HG03558 (cell line): ENCODE measurements at regions not wholly inside any gene's neighbourhood (a gene's known extent, or its start where the extent isn't known, plus 50 kb on each side); places are given as distances from the start of the nearest gene placed in this dataset.

Experiments used
- ATAC-seq: cut with Tn5 transposase; IDR thresholded peaks from one replicate; pipeline ENCODE4 v1.9.1; 2021; ENCODE audit warnings: moderate number of reproducible peaks; ENCODE audit not compliant: unreplicated experiment; ENCODE audit errors: extremely low read depth

- no peak for ATAC-seq
Observed at GRCh38 chr7:9776900-9777299, 1196.8 kb upstream of the PHF14 start.

- ATAC-seq: no peak
Observed at GRCh38 chr7:9778367-9778766, 1195.3 kb upstream of the PHF14 start.

GRCh38 chr7:9781710-9782109, 1192.0 kb upstream of the PHF14 start:
- ATAC-seq: no peak

- no peak for ATAC-seq
Observed at GRCh38 chr7:9782275-9782674, 1191.4 kb upstream of the PHF14 start.

GRCh38 chr7:9785211-9785610, 1188.5 kb upstream of the PHF14 start:
- ATAC-seq: no peak

GRCh38 chr7:9796241-9796640, 1177.4 kb upstream of the PHF14 start:
- ATAC-seq: no peak

- ATAC-seq: no peak
Observed at GRCh38 chr7:9822458-9823290, 1151.0 kb upstream of the PHF14 start.

GRCh38 chr7:9835199-9835598, 1138.5 kb upstream of the PHF14 start:
- ATAC-seq: no peak

- ATAC-seq: no peak
Observed at GRCh38 chr7:9836671-9837070, 1137.0 kb upstream of the PHF14 start.

GRCh38 chr7:9842301-9842700, 1131.4 kb upstream of the PHF14 start:
- ATAC-seq: no peak

GRCh38 chr7:9846902-9847301, 1126.8 kb upstream of the PHF14 start:
- ATAC-seq: no peak

- no peak for ATAC-seq
Observed at GRCh38 chr7:9854605-9855004, 1119.1 kb upstream of the PHF14 start.

- no peak for ATAC-seq
Observed at GRCh38 chr7:9856668-9857067, 1117.0 kb upstream of the PHF14 start.

- ATAC-seq: no peak
Observed at GRCh38 chr7:9863545-9863944, 1110.1 kb upstream of the PHF14 start.

- no peak for ATAC-seq
Observed at GRCh38 chr7:9869151-9869550, 1104.5 kb upstream of the PHF14 start.

- no peak for ATAC-seq
Observed at GRCh38 chr7:9869566-9869965, 1104.1 kb upstream of the PHF14 start.

- ATAC-seq: no peak
Observed at GRCh38 chr7:9870674-9871073, 1103.0 kb upstream of the PHF14 start.

- ATAC-seq: no peak
Observed at GRCh38 chr7:9874182-9874581, 1099.5 kb upstream of the PHF14 start.

- no peak for ATAC-seq
Observed at GRCh38 chr7:9876053-9876452, 1097.6 kb upstream of the PHF14 start.

GRCh38 chr7:9889554-9889953, 1084.1 kb upstream of the PHF14 start:
- ATAC-seq: no peak

GRCh38 chr7:9890092-9890491, 1083.6 kb upstream of the PHF14 start:
- no peak for ATAC-seq

GRCh38 chr7:9891056-9891455, 1082.6 kb upstream of the PHF14 start:
- ATAC-seq: no peak
